ENCODE measurements at regions not wholly inside any gene's neighbourhood (a gene's known extent, or its start where the extent isn't known, plus 50 kb on each side); places are given as distances from the start of the nearest gene placed in this dataset.

GRCh38 chr12:102539651-102540553 is 59.5 kb upstream of the IGF1 start:
- DNase-seq (ENCODE audit: low read depth in 4 of 4, low spot score in 1 of 4) = no peak

- DNase-seq (ENCODE audit: low read depth in 4 of 4, low spot score in 1 of 4) = no peak
These were observed 54.9 kb upstream of the IGF1 start for GRCh38 chr12:102535306-102535705.

DNA sequence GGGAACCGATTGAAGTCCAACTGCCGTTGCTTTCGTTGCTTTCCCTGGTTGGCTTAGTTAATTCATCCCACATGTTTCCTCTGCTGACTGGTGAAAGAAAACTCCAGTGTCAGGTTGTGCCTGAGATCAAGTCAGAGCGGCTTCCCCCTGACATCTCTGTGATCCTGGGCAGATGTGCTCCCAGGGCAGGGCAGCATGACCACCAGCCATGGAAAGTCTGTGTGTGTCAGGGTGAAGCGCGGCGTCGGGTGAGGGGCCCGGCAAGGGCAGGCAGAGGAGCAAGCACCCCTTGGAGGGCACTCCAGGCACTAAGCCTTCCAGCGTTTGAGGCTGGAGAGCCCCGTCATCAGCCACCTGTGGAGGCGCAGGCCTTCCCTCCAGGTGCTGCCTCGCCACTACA is 54.5 kb upstream of the IGF1 start:
- DNase-seq (ENCODE audit: low read depth in 4 of 4, low spot score in 1 of 4) = no peak

DNA sequence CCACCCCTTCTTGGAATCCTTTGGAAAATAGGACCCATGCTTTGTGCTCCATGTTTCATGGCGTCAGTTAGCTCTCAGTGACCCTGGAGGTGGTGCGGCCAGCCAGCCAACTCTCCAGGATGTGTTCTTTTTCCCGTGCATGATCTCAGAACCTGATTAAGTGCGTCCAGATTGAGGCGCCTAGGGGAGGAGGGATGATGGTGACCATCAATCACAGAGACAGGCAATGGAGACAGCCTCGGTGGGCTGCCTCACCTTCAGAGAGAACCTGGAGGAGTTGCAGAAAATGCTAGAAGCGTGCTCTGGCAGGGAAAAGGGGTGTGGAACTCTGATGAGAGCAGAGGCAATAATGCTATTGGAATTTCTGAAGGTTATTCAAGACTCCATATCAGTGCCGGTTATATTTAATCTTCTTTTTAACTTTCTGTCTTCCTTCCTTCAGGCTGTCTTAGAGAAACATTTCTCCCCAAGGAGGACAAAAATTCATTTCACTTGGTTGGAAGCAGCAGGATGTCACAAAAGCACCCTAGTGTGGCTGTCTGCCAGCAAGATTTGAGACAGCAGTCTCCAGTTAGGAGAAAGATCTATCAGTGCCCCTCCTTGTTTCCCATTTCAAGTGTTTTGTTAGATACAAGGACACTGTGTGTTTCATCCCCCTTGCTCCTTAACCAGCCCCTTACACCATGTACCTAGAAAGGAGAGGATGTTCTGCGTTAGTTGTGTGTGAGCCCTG is 53.3 kb upstream of the IGF1 start:
- DNase-seq (ENCODE audit: low read depth in 4 of 4, low spot score in 1 of 4) = no peak

Data from stimulated activated CD4-positive, alpha-beta T cell treated with anti-CD3 and anti-CD28 coated beads, Interleukin-1b, Interleukin-23, amount 100 ng/mL, for 24 hours (primary cell).